ENCODE measurements at regions not wholly inside any gene's neighbourhood (a gene's known extent, or its start where the extent isn't known, plus 50 kb on each side); places are given as distances from the start of the nearest gene placed in this dataset.

DNA sequence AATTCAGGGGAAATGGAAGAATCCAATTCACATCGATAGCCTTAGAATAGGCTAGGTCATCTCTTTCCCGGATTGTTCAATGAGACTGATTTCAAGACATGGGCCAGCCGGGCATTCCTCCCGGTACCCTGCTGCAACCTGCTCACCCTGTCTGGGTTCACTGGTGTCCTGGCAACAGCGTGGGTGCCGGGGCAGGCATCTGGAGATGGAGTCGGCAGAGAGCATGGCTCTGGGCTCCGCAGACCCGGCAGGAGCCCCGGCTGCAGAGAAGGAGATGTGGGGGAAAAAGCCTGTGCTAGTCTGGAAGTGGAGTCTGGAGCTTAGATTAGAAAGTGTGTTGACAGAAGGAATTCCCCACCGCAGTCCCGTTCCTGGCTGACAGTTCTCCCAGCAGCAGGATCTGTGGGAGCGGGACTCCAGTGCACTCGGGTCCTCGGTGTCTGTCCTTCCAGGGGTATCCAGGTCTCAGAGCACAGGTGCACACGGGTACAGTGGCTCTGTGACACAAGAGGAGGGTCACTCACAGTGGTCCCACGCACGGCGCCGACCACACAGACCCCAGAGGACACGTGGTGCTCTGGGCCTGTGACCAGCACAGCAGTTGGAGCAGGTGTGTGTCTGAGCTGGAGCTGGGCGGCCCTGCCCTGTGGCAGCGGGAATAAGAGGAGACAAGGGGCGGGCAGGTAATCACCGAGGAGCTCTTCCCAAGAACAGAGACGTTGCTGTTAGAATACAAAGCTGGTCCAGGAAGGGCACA is 65.7 kb upstream of the PITRM1 start:
- TF ChIP-seq, protein P1, sequence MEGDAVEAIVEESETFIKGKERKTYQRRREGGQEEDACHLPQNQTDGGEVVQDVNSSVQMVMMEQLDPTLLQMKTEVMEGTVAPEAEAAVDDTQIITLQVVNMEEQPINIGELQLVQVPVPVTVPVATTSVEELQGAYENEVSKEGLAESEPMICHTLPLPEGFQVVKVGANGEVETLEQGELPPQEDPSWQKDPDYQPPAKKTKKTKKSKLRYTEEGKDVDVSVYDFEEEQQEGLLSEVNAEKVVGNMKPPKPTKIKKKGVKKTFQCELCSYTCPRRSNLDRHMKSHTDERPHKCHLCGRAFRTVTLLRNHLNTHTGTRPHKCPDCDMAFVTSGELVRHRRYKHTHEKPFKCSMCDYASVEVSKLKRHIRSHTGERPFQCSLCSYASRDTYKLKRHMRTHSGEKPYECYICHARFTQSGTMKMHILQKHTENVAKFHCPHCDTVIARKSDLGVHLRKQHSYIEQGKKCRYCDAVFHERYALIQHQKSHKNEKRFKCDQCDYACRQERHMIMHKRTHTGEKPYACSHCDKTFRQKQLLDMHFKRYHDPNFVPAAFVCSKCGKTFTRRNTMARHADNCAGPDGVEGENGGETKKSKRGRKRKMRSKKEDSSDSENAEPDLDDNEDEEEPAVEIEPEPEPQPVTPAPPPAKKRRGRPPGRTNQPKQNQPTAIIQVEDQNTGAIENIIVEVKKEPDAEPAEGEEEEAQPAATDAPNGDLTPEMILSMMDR (IDR thresholded peaks at IDR 0.05), result no peak
- no peak for TF ChIP-seq POLR2A (IDR thresholded peaks at IDR 0.05)
